ENCODE measurements at regions not wholly inside any gene's neighbourhood (a gene's known extent, or its start where the extent isn't known, plus 50 kb on each side); places are given as distances from the start of the nearest gene placed in this dataset.

DNA sequence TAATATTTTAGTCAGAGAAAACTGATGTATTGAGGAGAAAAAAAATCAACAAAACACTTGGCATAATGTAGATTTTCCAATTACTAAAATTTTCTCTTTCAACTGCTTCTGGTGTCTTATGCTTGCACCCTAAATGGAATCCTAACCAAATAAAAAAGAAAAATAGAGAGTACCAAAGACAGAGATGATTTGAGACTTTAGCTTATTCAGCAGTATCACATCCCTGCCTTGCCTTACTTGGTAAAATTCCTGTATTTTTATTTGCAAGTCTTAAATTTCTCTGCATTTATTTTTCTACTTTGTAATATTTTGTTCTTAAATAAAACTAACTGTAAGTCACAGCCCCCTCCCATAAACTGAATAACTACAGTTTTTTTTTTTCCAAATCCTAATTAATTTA lies 950.5 kb upstream of the INTU start:
- no peak for TF ChIP-seq EP300 (IDR thresholded peaks at IDR 0.05)
- TF ChIP-seq, protein P1, sequence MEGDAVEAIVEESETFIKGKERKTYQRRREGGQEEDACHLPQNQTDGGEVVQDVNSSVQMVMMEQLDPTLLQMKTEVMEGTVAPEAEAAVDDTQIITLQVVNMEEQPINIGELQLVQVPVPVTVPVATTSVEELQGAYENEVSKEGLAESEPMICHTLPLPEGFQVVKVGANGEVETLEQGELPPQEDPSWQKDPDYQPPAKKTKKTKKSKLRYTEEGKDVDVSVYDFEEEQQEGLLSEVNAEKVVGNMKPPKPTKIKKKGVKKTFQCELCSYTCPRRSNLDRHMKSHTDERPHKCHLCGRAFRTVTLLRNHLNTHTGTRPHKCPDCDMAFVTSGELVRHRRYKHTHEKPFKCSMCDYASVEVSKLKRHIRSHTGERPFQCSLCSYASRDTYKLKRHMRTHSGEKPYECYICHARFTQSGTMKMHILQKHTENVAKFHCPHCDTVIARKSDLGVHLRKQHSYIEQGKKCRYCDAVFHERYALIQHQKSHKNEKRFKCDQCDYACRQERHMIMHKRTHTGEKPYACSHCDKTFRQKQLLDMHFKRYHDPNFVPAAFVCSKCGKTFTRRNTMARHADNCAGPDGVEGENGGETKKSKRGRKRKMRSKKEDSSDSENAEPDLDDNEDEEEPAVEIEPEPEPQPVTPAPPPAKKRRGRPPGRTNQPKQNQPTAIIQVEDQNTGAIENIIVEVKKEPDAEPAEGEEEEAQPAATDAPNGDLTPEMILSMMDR (IDR thresholded peaks at IDR 0.05) = no peak
- no peak for TF ChIP-seq POLR2A (IDR thresholded peaks at IDR 0.05)
